Effector memory CD4-positive, alpha-beta T cell (primary cell): ENCODE measurements at regions not wholly inside any gene's neighbourhood (a gene's known extent, or its start where the extent isn't known, plus 50 kb on each side); places are given as distances from the start of the nearest gene placed in this dataset.

Source experiments
- DNase-seq, 3 donors: peaks; one replicate each; pipeline ENCODE4 v3.0.0-alpha.2; 2020
- H3K27ac ChIP-seq: 2 replicates; pipeline ENCODE4 v1.7.0; 2013; ENCODE audit warnings: mild to moderate bottlenecking, low read length, moderate library complexity; ENCODE audit not compliant: insufficient read depth, poor library complexity, severe bottlenecking
- H3K27me3 ChIP-seq: replicated peaks from 2 replicates; pipeline ENCODE4 v1.7.0; 2013; ENCODE audit warnings: mild to moderate bottlenecking, low read length; ENCODE audit not compliant: insufficient read depth, control insufficient read depth, poor library complexity, severe bottlenecking
- H3K36me3 ChIP-seq: 2 replicates; pipeline ENCODE4 v1.7.0; 2013; ENCODE audit warnings: mild to moderate bottlenecking, low read length, moderate library complexity; ENCODE audit not compliant: control insufficient read depth, insufficient read depth
- H3K4me1 ChIP-seq: 2 replicates; pipeline ENCODE4 v1.7.0; 2013; ENCODE audit warnings: low read length, mild to moderate bottlenecking; ENCODE audit not compliant: control insufficient read depth, insufficient read depth, poor library complexity, severe bottlenecking
- H3K4me3 ChIP-seq: 2 replicates; pipeline ENCODE4 v1.7.0; 2013; ENCODE audit warnings: low read length, low read depth, mild to moderate bottlenecking; ENCODE audit not compliant: insufficient read depth, poor library complexity, severe bottlenecking
- H3K9me3 ChIP-seq: 2 replicates; pipeline ENCODE4 v1.7.0; 2013; ENCODE audit warnings: mild to moderate bottlenecking, low read length, moderate library complexity; ENCODE audit not compliant: control insufficient read depth

DNA sequence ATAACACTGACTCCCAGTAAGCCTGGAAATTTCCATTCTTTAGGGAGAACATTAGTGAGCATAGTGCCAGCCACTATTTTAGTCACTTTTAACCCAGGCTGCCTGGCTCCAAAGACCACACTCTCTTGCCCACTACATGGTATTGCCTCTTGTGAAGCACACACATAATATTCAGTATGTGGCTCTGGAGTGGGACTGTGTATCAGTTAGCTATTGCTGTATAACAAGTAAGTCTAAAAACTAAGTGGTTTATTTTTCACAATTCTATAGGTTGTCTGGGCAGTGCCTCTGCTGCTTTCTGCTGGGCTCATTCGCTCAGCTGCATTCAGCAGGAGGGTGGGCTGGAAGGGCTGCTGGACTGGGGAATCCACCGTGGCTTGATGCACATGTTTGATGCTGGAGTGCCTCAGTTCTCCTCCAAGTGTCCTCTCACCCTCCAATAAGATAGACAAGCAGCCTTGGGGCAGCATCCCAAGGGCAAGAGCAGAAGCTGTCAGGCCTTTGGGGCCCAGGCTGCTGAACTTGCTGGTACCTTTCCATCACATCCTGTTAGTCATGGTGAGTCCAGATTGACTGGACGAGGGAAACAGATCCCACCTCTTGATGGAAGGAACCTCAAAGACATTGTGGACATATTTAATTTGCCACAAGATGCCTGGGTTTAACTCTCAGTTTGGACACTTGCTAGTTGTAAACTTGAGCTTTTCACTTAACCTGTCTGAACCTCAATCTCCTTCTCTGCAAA is 66.6 kb upstream of the TLE3 start:
- Histone ChIP-seq H3K27ac (no peak overlapping the region), H3K9me3 (no peaks in the 10 kb centered on the region), H3K36me3 (no peaks in the 10 kb centered on the region), H3K4me3 (no peak overlapping the region), H3K27me3 (no peaks in the 10 kb centered on the region), H3K4me1 (no peaks in the 10 kb centered on the region)
- no peak for DNase-seq

DNA sequence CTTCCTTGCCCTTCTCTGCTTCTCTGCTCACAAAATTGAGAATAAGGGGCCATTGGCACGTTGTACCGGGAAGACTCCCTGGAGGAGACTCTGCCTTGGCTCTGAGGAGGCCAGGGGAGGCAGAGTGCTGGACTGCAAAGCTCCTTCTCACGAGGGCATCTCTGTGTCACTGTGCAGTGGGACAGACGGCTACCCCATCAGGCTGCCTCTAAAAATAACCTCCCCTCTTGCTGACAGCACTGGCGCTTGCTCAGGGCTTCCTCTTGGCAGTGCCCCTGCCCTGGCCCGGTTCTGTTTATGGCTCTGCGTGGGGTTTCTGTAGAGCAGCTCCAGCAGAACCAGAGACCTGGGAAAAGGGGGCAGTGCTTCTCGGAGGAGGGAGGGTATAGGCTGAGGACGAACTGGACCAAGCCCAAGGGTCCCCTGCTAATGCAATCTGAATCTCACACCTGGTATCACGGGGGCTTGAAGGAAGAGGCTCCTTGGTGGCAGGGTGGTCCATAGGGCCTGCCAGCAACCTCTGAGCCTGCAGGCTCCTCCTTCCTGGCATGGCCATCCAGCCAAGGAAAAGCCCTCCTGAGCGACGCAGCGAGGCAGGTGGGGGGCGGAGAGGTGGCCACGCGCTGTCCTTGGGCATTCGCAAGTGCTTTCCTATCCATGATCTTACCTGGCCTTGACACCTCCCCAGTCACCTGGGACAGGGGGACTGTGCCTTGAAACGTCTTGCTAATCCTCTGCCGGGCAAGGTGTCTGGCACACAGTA is 63.3 kb upstream of the TLE3 start:
- no peaks in the 10 kb centered on the region for H3K4me1 ChIP-seq
- no peaks in the 10 kb centered on the region for H3K9me3 ChIP-seq
- no peak overlapping the region for H3K4me3 ChIP-seq
- no peaks in the 10 kb centered on the region for H3K27me3 ChIP-seq
- no peak for DNase-seq
- H3K27ac ChIP-seq, result no peak overlapping the region
- no peaks in the 10 kb centered on the region for H3K36me3 ChIP-seq

DNA sequence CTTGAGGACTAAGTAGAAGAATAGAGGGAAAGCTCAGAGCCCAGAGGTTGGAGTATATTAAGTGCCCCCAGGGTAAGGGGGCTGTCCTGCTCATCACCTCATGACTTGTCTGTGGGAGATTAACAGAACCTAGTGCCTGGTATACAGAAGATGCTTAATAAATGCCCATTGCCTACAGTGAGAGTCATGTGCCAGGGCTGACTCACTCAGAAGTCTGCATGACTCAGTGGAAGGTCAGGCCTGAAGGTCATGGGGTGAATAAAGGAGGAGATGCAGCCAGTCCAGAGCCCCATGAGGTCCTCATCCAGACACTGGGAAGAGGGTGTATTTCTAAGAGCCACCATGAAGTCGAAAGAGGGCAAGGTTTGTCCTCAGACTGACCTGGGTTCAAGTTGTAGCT is 62.5 kb upstream of the TLE3 start:
- Histone ChIP-seq H3K4me1 (no peaks in the 10 kb centered on the region), H3K27me3 (no peaks in the 10 kb centered on the region), H3K4me3 (no peak overlapping the region), H3K27ac (no peak overlapping the region), H3K36me3 (no peaks in the 10 kb centered on the region), H3K9me3 (no peaks in the 10 kb centered on the region)
- DNase-seq, result no peak

DNA sequence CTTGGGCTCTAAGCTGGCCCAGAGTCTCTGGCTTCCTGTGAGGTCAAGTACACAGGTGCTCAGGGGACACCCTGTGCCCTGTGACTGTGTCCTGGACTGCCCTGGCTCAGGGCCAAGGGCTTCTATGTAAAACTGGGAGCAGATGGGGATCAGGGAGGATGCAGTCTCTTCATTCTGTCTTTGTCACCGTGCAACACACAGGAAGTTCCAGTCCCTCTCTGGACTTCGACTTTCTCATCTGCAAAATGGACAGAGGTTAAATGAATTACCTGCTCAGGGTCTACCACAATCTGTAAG is 61.9 kb upstream of the TLE3 start:
- DNase-seq, result no peak
- no peaks in the 10 kb centered on the region for H3K27me3 ChIP-seq
- no peaks in the 10 kb centered on the region for H3K9me3 ChIP-seq

DNA sequence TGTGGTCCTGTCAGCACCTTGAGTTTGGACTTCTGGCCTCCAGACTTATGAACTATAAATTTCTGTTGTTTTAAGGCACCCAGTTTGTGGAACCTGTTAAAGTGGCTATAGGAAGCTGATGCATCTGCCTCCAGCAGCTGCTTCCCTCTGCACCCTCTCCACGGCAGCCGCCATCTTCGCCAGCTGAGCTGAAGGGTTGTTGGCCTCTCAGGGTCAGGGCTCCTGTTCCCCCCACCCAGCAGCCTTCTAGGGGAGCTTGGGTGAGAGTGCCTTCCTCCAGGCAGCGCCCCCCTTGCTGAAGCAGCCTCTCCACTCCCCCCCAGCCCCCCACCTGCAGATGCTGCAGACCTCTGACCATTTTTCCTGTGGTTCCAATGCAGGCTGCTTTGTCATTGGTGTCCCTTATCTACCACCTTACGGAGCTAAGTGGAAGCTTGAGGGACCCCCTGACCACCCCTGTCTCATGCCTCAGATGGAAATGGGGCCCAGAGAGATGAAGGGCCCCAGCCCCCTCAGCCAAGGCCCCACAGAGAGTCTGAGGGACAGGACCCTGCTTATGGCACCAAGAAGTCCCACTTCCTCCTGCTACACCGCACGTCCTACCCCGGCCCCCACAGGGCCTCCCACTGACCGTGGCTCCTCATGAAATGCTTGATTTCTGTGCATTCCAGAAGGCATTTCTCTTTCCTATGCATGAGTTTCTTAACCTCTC is 61.4 kb upstream of the TLE3 start:
- no peak for DNase-seq
- no peaks in the 10 kb centered on the region for H3K9me3 ChIP-seq
- no peak overlapping the region for H3K27ac ChIP-seq
- H3K36me3 ChIP-seq, result no peaks in the 10 kb centered on the region
- no peaks in the 10 kb centered on the region for H3K4me1 ChIP-seq
- H3K4me3 ChIP-seq, result no peak overlapping the region
- H3K27me3 ChIP-seq, result no peaks in the 10 kb centered on the region

More for the DNA sequence above, 61.9 kb upstream of the TLE3 start:
- Histone ChIP-seq H3K4me3 (no peak overlapping the region), H3K4me1 (no peaks in the 10 kb centered on the region), H3K27ac (no peak overlapping the region), H3K36me3 (no peaks in the 10 kb centered on the region)

DNA sequence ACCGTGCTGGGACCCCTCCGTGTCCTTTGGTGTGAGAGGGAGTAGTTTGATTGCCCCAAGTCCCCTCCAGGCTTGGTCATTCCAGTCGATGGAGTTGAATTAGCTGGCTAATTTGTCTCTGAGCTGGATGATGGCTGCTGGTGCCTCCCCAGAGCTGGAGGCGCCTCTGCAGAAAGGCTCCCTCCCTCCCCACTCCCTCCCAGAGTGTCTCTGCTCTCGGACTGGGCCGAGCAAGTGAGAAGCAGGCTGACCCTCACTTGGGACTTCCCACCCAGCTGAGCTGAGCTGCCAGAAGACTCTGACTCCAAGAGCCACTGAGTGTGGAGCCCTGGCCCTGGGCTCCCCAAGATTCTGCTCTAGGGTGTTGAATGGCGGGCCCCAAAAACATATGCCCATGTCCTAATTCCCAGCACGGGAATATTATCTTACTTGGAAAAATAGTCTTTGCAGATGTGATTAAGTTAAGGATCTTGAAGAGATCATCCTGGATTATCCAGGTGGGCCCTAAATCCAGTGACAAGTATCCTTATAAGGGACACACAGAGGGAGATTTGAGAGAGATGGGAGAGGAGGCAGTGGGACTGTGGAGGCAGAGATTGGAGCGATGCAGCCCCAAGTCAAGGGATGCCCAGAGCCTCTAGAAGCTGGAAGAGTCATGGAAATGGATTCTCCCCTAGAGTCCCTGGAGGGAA is 60.7 kb upstream of the TLE3 start:
- H3K4me1 ChIP-seq, result no peaks in the 10 kb centered on the region
- H3K9me3 ChIP-seq, result no peaks in the 10 kb centered on the region
- H3K4me3 ChIP-seq, result no peak overlapping the region
- H3K27me3 ChIP-seq, result no peaks in the 10 kb centered on the region
- no peak overlapping the region for H3K27ac ChIP-seq
- H3K36me3 ChIP-seq, result no peaks in the 10 kb centered on the region
- no peak for DNase-seq

DNA sequence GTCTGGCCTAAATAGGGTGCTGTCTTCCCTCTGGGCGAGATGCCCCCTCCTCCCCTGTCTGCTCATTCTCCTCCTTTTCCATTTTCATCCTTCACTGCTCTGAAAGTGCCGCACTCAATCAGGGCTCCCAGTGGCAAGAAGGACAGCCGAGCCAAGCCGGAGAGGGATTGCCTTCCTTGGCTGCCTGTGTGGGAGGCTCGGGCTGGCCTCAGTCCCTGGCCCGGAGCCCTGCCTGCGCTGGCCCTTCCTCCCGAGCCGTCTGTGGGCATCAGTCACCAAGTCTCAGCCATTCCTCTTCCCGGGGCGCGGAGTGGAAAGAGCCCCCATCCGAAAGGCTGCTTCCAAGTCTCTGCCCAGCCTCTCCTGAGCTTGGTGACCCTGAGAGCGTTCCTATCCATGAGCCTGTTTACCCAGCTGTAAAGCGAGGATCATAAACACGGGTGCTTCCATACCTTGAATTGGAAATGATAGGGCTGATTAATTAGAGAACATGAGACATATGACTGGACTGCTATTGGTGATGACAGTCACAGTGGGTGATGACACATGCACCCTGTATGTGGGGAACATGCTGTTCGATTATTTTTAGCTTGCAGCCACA is 59.1 kb upstream of the TLE3 start:
- Histone ChIP-seq H3K27ac (no peak overlapping the region), H3K27me3 (no peaks in the 10 kb centered on the region), H3K4me3 (no peak overlapping the region), H3K9me3 (no peaks in the 10 kb centered on the region), H3K36me3 (no peaks in the 10 kb centered on the region), H3K4me1 (no peaks in the 10 kb centered on the region)
- DNase-seq, result no peak

DNA sequence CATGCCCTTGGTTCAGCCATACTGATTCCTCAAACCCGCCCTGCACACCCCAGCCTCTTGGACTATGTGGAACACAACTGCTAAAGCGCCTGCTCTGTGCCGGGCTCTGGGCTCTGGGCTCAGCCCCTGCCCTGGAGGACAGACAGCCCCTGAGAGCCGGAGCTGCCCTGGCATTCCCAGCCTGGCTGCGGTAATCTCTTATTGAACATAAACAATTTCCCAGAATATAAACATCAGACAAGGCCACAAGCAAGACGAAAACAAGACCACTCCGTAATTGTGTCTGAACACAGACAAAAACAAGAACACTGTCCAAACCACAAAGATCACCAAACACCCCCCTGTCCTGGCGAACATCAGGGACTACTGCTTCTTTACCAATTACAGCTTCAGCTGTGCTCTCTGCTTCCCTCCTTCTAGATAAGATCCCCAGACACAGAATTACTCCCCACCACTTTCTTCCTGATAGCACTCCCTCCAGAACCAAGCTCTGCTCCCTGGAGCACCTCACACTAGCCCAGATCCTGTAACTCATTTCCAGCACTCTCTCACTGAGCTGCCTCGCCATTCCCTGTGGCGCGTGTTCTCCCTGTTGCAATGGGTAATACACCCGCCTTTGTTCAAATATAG is 57.1 kb upstream of the TLE3 start:
- Histone ChIP-seq H3K27me3 (no peaks in the 10 kb centered on the region), H3K9me3 (no peaks in the 10 kb centered on the region), H3K4me1 (no peaks in the 10 kb centered on the region), H3K36me3 (no peaks in the 10 kb centered on the region), H3K27ac (no peak overlapping the region), H3K4me3 (no peak overlapping the region)
- DNase-seq, result no peak

DNA sequence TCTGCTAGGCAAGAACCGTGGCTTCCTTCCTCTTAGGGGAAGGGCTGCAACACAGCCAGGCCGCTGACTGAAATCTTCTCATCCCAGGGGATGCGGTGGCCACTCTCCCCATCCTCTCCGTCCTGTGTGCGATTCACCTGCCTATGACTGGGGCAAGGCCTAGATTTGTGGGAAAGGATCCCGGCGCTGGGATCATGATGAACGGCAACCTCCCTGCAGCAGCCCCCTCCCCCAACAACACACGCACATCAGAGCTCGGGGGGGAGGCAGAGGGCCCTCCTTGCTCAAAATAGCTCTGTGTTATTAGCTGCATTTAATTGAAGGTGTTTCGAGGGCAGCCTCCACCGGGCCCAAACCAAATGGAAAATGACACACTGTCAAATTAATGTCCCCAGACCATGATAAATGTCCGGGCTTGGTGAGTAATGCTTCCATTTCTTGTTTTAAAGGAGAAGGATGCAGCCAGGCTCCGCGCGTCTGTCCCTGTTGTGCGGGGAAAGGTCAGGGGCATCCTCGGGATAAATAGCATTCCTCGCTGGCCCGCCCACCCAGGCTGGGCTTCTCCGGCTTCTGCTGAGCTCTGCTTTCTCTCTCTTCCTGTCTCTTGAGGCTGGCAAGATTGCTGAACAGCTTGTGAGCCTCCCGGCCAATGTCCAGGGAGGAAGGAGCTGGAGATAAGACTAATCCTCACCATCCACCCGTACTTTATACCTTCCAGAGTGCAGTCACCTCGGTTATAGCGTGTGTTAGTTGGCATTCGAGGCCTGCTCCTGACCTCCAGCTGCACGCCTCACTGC is 56.4 kb upstream of the TLE3 start:
- H3K9me3 ChIP-seq, result no peaks in the 10 kb centered on the region
- DNase-seq, result no peak

More for the DNA sequence above, 56.4 kb upstream of the TLE3 start:
- Histone ChIP-seq H3K27me3 (no peaks in the 10 kb centered on the region), H3K4me1 (no peaks in the 10 kb centered on the region), H3K4me3 (no peak overlapping the region), H3K27ac (no peak overlapping the region), H3K36me3 (no peaks in the 10 kb centered on the region)
